OCI-LY1 (cell line): ENCODE measurements at regions not wholly inside any gene's neighbourhood (a gene's known extent, or its start where the extent isn't known, plus 50 kb on each side); places are given as distances from the start of the nearest gene placed in this dataset.

Experiments used
- H2AFZ ChIP-seq: fragments of 200-600 bp; sonication (generic), shearing (Covaris generic); 2 replicates; pipeline ENCODE4 v1.6.0; 2014; ENCODE audit warnings: antibody characterized with exemption, mild to moderate bottlenecking, low read length
- H3F3A ChIP-seq: fragments of 200-600 bp; sonication (generic), shearing (Covaris generic); 2 replicates; pipeline ENCODE4 v1.6.0; 2014; ENCODE audit warnings: mild to moderate bottlenecking, antibody characterized with exemption, low read length, moderate library complexity; ENCODE audit not compliant: insufficient read depth
- H3K27ac ChIP-seq: fragments of 200-600 bp; sonication (generic); 2 replicates; pipeline ENCODE4 v1.5.1; 2014; ENCODE audit warnings: low read length, mixed run types, mild to moderate bottlenecking, low read depth; ENCODE audit not compliant: poor library complexity, severe bottlenecking
- H3K27me3 ChIP-seq: fragments of 200-600 bp; sonication (generic); 2 replicates; pipeline ENCODE4 v1.6.0; 2014; ENCODE audit warnings: antibody characterized with exemption, mild to moderate bottlenecking, low read length, moderate library complexity; ENCODE audit not compliant: insufficient read depth
- H3K36me3 ChIP-seq: fragments of 200-600 bp; sonication (generic); 2 replicates; pipeline ENCODE4 v1.6.1; 2014; ENCODE audit warnings: mild to moderate bottlenecking, antibody characterized with exemption, low read length, moderate library complexity, mixed read lengths; ENCODE audit not compliant: insufficient read depth
- H3K4me1 ChIP-seq: fragments of 200-600 bp; sonication (generic); 2 replicates; pipeline ENCODE4 v1.5.1; 2014; ENCODE audit warnings: mild to moderate bottlenecking, low read length, moderate library complexity; ENCODE audit not compliant: insufficient read depth, severe bottlenecking
- H3K4me2 ChIP-seq: fragments of 200-600 bp; sonication (generic), shearing (Covaris generic); 2 replicates; pipeline ENCODE4 v1.6.1; 2014; ENCODE audit warnings: low read length
- H3K4me3 ChIP-seq: fragments of 200-600 bp; sonication (generic); 2 replicates; pipeline ENCODE4 v1.5.1; 2014; ENCODE audit warnings: low read length, low read depth, mild to moderate bottlenecking, mixed read lengths; ENCODE audit not compliant: poor library complexity, severe bottlenecking
- H3K79me2 ChIP-seq: fragments of 200-600 bp; shearing (Covaris generic); 2 replicates; pipeline ENCODE4 v1.6.1; 2016; ENCODE audit warnings: mixed run types, low read length, mixed read lengths; ENCODE audit not compliant: insufficient read depth
- H3K9ac ChIP-seq: fragments of 200-600 bp; sonication (generic), shearing (Covaris generic); 2 replicates; pipeline ENCODE4 v1.6.1; 2014; ENCODE audit warnings: mild to moderate bottlenecking, low read length, mixed read lengths
- H3K9me2 ChIP-seq: fragments of 200-600 bp; sonication (generic), shearing (Covaris generic); 2 replicates; pipeline ENCODE4 v1.6.1; 2014; ENCODE audit warnings: low read depth, mild to moderate bottlenecking, low read length, mixed read lengths
- H3K9me3 ChIP-seq: fragments of 200-600 bp; shearing (Covaris generic); 2 replicates; pipeline ENCODE4 v1.6.1; 2014; ENCODE audit warnings: low read length, mixed read lengths
- H4K20me1 ChIP-seq: fragments of 200-600 bp; sonication (generic), shearing (Covaris generic); 2 replicates; pipeline ENCODE4 v1.6.0; 2016; ENCODE audit warnings: mild to moderate bottlenecking, low read length; ENCODE audit not compliant: insufficient read depth
- CTCF ChIP-seq: fragments of 200-600 bp; sonication (generic), shearing (Covaris generic); IDR thresholded peaks from 2 replicates; pipeline ENCODE4 v1.5.1; 2017; ENCODE audit warnings: mild to moderate bottlenecking, antibody characterized with exemption, low read length, moderate library complexity, mixed read lengths
- EZH2 ChIP-seq: fragments of 200-600 bp; sonication (generic), shearing (Covaris generic); IDR thresholded peaks from 2 replicates; pipeline ENCODE4 v1.8.0; 2017; ENCODE audit warnings: borderline replicate concordance, mixed run types, mild to moderate bottlenecking, antibody characterized with exemption, low read length, moderate library complexity, mixed read lengths

DNA sequence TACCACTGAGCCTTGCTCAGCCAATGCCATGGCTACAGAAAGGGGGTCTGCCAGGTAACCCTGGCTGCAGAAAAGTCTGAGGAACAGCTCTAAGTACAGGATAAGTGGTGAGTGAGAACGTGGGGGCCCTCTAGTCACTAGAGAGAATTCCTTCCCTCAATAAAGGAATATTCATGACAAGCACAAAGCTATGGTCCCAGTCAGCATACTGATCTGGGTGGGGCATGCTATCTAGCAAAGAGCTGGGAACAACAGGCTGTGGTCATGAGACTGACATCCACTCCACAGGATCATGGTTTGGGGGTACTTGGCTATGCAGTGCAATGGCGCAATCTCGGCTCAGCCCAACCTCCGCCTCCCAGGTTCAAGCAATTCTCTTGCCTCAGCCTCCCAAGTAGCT lies 140.4 kb downstream of the MTHFS start:
- Histone ChIP-seq H3K27me3 (peaks cover 3% of the 10 kb centered on the region; the same call in 1 of the 2 replicates), H3F3A (no peaks in the 10 kb centered on the region), H3K36me3 (no peaks in the 10 kb centered on the region), H3K4me2 (no peak overlapping the region), H3K9ac (no peak overlapping the region), H3K79me2 (no peaks in the 10 kb centered on the region), H3K9me2 (no peaks in the 10 kb centered on the region), H3K4me3 (no peak overlapping the region), H3K27ac (no peak overlapping the region), H4K20me1 (no peaks in the 10 kb centered on the region), H3K9me3 (no peaks in the 10 kb centered on the region), H2AFZ (no peak overlapping the region), H3K4me1 (no peaks in the 10 kb centered on the region)
- TF ChIP-seq EZH2 (no peak), CTCF (no peak)

GRCh38 chr15:79765081-79765480 lies 131.7 kb downstream of the MTHFS start:
- no peak overlapping the region for H3K4me3 ChIP-seq
- H3K9ac ChIP-seq = no peak overlapping the region
- H3F3A ChIP-seq = no peaks in the 10 kb centered on the region
- H3K4me1 ChIP-seq = no peaks in the 10 kb centered on the region
- no peak overlapping the region for H3K27ac ChIP-seq
- H3K4me2 ChIP-seq = no peak overlapping the region
- no peaks in the 10 kb centered on the region for H3K36me3 ChIP-seq
- H3K79me2 ChIP-seq = no peaks in the 10 kb centered on the region
- no peaks in the 10 kb centered on the region for H3K9me2 ChIP-seq
- H4K20me1 ChIP-seq = no peaks in the 10 kb centered on the region
- H2AFZ ChIP-seq = no peak overlapping the region
- no peak for TF ChIP-seq EZH2
- TF ChIP-seq CTCF = no peak
- H3K27me3 ChIP-seq = no peaks in the 10 kb centered on the region
- H3K9me3 ChIP-seq = no peaks in the 10 kb centered on the region

- Histone ChIP-seq H3K9me3 (no peaks in the 10 kb centered on the region), H3K9ac (no peak overlapping the region), H3K4me2 (no peak overlapping the region), H3K79me2 (no peaks in the 10 kb centered on the region), H3K27me3 (no peaks in the 10 kb centered on the region), H3K36me3 (no peaks in the 10 kb centered on the region), H3K4me1 (no peaks in the 10 kb centered on the region), H4K20me1 (no peaks in the 10 kb centered on the region), H3K27ac (no peak overlapping the region), H2AFZ (no peak overlapping the region), H3K9me2 (no peaks in the 10 kb centered on the region), H3F3A (no peaks in the 10 kb centered on the region), H3K4me3 (no peak overlapping the region)
- TF ChIP-seq EZH2 (no peak), CTCF (peak; percentile 73)
Measured at GRCh38 chr15:79769069-79769481, 127.7 kb downstream of the MTHFS start.
